Daoy (cell line): ENCODE measurements at regions not wholly inside any gene's neighbourhood (a gene's known extent, or its start where the extent isn't known, plus 50 kb on each side); places are given as distances from the start of the nearest gene placed in this dataset.
A peak's percentile ranks its signal among the peaks of the same experiment; 100 is the strongest.

Experiments
- DNase-seq: peaks from one replicate; pipeline ENCODE4 v3.0.0-alpha.2; 2015; ENCODE audit warnings: low read depth

DNA sequence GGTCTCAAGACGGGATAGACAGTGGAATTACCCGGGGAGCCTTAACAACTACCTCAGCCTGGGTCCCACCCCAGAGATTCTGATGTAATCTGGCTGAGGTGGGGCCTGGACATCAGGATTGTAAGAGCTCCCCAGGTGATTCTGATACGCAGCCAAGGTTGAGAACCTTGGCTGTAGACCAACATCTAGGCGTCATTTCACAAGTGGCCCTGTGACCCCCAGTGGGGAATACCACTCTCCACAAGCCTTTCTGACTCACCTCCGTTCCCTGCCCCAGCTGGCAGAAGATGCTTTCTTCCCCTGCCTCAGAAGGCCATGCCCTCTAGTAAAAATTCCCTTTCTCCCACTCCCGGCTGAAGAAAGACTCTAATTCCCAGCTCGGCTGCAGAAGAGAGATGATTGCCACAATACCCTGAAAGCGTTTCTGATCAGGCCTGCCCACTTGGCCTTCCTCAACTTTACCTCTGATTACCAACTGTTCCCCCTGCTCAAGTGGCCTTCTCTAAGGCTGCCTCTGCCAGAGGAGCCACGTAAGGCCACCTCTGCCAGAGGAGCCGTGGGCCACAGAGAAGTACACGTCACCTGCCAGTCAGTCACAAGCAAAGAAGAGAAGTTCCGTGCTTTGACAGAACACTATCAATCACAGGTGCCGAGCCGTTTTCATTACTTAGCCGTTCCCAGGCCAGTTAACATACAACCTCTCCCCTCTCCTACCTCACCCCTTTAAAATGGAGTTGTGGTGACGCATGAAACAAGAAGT, 116.8 kb upstream of the PKDCC start:
- DNase-seq = peak; percentile 89

DNA sequence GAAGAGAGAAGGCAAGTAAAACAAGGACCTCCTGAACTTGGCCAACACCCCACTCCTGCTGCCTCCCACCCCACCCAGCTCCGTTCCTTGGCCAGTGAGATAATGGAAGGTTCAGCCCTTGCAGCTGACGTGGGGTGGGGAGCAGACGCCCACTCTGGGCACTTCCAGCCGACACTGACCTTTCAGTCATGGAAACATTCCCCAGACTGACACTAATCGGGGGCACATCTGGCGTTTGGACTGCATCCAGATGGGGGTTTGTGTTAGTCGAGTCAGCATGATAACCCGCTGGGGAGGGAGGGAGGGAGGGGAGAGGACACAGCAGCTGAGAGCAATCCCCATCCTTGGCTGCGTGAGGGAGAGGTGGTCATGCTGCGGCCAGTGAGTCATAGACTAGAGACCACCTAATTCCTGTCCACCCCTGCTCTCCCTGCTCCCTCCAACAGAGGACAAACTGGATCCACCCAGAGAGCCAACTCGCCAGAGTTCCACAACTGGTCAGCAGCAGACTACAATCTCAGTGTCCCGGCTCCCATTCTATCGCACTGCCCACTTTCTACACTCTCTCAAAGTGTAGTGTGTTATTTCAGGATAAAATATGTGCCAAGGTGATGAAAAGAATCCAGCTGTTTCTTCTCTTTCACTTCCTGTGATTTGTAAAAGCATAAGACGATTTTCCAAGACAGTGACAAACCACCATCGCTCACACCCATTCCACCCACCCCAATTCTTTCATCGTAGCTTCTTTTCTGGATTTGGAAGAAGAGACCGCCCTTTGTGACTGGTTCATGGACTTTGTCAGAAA, 115.4 kb upstream of the PKDCC start:
- DNase-seq = peak; percentile 76

DNA sequence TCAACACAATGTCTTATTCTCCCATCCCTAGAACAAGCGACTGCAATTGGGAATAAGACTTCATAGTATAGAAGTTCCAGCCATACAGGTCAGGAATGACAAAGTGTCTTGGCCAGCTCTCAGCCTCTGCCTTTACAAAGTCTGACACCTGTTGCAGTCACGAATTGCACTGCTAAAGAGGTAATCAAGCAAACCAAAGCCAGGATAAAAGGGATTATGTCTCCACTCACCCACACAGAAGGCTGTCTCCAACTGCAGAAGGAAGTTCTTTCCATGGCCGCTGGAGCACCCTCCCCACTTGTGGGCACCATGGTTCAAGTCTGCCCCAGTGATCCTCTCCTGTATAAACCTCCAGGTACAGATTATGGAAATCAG, 114.8 kb upstream of the PKDCC start:
- DNase-seq = peak; percentile 27

DNA sequence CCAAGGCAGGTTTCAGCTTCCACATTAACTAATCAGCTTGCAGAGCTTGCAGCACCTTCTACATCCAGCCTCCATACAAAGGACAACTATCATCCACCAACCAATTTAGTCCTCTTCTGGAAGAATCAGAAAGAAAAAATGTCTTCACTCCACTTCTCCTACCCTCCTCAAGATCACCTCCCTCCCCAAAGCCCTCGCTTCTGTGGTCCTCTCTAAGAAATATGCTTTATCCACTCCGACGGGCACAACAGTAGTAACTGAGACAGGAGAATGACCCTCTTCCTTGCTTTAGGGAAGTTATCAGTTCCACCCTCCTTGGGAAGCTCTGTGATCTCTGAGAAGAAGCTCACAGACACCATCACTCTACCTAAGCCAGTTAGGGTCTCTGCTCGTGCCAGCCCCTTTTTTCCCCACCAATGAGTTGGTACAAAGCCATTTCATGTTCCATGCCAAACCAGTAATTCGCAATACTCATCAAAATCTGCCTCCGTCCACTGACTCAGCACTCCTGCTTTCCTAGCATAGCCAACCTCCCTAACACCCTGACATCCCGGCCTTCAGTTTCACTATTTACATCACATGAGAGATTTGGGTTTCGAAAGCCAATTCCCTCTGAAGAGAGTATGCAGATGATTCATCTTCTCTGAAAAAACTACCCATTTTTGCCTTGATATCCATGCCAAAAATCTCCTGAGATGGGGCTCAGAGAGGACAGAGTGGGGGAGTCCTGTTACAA, 114.1 kb upstream of the PKDCC start:
- peak; percentile 81 for DNase-seq

DNA sequence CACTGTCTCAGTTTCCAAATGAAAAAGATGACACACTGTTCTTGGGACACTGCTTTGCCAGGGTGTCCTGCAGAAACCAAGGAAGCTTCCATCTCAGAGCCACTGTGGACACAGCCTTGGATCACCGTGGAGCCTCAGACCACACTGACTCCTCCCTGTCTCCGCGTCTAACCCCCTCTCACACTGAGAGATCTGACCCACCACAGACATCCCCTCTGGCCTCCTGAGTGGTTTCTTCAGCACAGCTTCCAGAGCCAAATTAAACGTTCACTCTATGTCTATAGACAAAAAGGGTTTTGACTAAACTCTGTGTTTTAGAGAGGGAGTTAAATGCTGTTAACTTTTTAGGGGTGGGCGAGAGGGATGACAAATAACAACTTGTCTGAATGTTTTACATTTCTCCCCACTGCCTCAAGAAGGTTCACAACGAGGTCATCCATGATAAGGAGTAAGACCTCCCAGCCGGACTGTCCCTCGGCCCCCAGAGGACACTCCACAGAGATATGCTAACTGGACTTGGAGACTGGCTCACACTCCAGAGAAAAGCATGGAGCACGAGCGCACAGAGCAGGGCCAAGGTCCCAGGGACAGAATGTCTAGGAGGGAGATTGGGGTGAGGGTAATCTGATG, 113.4 kb upstream of the PKDCC start:
- DNase-seq = peak; percentile 40

DNA sequence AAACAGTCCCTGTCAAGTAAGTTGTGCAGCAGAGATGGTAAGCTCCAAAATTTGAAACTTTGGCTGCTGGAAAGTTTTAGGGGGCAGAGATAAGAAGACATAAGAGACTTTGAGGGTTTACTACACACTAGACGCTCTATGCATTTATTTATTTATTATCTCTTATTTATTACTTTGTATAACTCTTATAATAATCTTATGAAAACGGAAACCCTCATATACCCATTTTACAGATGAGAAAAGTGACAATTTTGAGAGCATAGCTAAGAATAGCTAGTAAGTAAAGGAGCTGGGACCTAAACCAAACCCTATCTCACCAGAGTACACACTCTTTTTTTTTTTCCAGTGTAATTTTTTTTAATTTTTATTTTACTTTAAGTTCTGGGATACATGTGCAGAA, 112.8 kb upstream of the PKDCC start:
- DNase-seq = no peak

DNA sequence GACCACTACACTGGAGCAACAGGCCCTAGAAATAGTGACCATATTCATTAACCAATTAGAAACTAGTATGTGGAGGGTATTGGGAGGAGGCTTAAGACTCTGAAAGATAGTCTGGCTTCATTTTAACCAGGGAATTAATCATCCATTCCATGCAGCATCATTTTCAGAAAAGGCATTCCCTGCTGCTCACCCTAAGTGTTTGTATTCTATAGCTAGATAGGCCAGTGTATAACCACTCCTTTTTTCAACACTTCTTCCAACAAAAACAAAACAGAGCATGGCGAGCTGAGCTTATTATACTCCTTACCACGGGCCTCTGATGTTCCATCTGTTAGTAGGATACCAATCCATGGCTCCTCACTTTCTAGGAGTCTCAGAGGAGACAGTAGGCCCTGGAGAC, 112.0 kb upstream of the PKDCC start:
- no peak for DNase-seq

DNA sequence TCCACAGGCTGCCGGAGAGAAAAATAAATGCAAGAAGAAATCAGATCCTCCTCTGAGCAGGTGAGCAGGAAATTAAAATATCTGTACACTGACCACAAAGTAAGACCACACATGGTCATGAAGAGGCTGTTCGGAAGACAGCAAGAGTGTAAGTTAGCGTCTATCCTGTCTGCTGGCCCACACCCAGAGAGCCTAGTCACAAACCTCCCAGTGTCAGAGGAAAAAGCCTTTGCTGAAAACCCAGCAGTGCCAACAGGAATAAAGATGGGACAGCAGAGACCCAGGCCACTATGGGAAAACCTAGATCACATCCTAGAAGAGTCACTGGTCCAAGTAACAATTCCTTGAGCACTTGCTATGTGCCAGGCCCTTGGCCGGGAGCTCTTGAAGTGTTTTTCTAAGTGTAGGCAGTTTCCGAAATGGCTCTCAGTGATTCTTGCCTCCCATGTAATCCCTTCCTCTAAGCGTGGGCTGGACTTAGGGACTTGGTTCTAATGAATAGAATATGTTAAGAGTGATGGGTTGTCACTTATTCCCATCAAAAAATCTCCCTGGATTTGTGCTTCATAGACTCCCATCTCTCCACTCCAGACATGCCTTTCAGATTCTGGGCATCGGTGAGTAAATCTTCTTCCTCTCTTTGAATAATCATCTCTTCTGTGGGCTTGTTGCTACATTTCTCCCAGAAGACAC, 110.9 kb upstream of the PKDCC start:
- DNase-seq = no peak

DNA sequence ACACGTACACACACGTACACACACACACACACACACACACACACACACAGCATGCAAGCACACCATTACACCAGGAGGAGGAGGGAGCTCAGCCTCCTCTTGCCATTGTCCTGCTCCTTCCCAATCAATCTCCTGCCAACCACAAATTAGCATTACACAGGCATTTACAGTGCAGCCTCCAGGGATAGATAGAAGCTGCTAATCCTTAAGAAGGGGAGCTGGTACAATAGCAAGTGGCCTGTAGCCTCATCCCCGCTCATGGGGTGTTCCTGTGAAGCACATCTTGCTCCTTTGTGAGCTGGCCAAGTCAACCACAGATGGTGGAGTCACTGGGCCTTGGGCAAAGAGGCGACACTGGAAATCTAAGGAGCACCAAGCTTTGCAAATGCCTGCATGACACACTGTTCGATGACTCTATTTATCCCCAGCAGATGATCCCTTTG, 110.3 kb upstream of the PKDCC start:
- DNase-seq = peak; percentile 25

DNA sequence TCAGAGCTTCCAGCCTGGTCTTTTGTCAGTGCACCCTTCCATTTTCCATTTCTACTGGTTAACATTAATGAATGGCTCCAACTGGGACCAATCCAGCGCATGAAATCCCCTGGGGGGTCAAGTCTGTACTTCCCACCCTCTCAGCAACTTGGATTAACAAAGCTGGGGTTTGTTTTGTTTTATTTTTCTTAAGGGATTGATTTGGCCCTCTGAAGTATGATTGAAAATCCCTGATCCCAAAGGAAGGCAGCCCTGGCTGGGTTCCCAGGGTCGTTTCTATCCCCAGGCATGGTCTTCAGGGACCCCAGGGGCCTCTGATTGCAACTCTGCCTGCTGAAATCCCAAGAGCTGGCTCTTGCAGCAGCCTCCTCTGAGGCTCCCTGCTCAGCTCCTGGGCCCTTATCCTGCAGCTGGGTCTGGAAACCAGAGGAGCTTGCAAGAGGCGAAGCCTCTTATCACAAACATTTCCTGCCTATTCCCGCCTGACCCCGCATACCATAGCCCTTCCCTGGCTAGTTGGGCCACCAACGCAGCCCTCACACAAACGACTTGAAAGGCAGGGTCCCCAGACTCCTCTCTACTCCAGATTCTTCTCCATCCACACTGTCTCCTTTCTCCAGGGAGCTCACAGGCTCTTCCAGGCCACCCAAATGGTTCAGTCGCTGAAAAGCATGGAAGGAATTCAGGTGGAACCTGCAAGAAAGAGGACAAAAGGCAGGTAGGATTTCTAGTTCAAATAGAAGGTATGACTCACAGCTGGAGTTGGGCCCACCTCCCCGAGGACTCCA, 109.7 kb upstream of the PKDCC start:
- DNase-seq = no peak

DNA sequence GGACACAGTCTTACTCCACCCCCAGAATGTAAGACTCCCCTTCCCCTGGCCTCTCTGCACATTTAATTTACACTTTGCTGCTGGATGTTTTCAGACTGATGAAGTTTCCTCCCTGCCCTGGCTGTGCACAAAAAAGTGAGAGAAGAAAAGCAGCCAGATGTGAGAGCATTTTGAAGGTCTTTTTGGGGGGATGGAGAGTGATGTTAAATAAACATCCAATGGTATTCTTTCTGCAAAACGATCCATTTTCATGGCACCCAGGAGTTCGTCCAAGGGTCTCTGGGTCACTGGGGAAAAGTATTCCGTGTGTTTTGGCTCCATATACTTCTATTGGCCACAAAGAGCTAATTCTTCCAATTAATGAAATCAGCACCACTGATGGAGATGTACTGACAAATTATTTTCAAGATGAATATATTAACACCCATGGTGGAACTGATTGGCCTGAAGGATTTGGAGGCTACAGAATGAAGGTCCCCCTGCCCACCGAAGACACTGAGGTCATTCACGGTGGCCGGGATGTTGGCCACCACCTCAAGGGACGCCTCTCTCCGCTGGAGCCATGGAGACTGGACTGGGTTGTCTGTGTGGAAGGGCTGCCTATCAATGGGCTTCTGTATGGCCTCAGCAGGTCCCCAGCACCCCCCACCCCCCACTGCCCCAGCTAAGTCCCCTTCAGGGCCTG, 107.6 kb upstream of the PKDCC start:
- no peak for DNase-seq

DNA sequence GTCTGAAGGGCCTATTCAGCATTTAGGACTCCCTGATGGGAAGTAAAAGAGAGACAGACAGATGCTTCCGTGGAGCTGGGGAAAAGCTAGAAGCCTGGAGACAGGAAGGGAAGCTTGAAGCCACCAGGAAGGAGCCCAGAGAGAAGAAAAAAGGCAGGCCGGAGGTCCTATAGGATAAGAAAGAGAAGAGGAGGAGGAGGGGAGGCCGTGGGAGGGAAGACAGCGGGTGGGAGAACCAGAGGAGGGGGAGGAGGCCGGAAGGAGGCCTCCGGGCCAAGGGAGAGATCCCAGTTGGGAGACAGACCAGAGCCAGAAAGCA, 107.1 kb upstream of the PKDCC start:
- DNase-seq = no peak

DNA sequence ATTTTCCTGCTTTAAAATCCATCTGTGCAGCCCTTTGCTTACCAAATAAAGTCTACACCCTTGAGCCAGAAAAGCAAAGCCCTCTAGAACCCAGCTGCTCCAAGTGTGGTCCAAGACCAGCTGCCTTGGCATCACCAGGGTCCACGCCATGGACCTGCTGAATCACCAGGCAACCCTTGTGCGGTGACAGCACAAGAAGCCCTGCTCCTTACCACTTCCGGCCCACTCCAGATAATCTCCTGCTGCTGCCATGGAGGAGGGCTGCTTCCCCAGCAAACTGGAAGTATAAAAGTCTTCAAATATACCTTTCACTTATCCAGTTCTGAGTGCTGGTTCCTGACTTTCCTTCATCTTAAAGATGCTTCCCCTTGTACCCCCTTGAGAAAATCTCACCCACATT, 106.0 kb upstream of the PKDCC start:
- DNase-seq = peak; percentile 88

DNA sequence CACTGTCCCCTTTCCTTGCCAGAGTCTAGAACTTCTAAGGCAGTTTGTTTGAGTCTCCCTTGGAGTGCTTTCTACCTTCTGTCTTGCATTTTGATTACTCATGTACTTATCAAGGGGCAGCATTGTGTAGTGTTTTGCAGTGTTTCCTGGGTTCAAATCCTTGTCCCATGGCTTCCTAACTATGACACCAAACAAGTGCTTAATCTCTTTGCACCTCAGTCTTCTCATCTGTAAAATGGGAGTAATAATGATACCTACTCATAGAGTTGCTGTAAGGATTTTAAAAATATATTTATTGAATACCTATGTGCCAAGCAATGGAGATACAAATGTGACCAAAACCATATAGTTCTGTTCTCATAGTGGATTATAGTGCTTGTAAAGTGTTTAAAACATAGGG, 105.5 kb upstream of the PKDCC start:
- no peak for DNase-seq

DNA sequence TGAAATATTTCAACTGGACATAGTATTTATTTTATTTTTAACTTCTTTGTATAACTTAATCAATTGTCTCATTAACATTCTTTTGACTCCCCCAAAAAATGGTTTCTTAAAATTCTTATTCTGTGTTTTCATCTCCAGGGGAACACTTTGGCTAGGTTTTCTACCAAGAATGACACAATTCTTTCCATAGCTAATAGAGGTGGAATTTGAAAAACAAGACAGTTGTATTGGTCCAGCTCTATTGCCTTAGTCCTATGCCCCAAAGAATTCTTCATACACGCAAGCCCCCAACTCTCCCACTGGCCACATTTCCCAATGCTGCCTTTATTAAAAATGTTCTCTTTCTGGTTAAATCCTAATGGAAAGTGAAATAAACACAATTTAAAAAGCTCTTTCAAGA, 104.7 kb upstream of the PKDCC start:
- no peak for DNase-seq

DNA sequence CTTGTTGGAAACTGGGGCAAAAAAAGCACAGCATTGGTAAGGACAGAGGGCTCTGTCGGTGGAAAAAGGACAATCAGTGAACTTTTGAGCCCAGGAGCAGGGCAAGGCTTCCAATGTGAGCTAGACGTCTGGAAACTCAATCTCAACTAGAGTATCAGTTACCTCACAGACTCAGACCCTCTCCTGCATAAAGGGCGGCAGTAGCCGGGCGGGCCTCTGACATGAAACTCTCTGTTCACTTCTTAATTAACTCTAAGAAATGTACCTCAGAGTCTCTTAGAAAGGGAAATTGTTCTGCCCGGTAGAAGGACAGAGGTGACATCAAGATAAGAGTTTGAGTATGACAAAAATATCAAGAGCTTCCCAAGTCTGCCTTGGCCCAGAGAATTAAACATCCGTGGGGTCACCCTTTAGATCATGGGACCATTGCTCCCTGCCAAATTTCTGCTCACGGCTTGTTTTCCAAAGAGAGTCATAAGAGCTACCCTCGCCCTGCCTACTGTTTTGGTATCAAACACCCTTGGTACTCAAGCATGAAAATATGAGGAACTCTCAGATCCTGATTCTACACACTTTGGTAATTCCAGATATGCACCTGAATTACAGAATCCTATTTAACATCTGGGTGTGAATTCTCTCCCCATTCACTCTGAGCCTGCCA, 103.5 kb upstream of the PKDCC start:
- DNase-seq = no peak

DNA sequence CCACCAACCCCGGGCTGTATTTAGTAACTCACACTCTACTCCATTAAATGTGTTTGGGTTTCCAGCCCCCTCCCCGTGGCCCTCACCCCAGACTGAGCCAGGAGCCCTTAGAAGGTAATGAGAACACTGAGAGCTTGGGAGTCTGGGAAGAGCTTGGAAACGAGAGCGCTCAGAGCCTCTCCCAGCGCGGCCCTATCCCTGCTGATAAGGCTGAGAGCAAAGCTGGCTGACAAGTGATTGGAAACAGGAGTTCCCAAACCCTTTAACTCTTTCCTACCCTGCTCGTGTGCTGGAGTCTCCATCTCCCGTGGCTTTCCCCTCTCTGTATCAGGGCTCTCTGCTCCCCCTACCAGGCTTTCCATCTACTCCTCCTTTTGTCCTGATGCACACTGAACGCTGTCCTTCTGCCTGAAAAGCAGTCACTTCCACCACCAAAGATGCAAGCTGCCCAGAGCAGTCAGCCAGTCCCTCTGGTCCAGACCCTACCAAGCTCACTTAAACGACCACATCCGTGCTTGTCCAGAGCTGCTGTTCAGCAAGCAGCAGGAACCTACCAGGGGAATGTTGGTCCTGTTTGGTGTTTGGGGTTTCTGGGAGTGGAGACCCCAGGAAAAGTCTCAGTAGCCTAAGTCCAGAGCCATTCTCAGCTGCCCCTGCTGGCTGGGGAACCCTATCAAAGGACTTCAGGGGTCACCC, 100.0 kb upstream of the PKDCC start:
- DNase-seq = no peak

DNA sequence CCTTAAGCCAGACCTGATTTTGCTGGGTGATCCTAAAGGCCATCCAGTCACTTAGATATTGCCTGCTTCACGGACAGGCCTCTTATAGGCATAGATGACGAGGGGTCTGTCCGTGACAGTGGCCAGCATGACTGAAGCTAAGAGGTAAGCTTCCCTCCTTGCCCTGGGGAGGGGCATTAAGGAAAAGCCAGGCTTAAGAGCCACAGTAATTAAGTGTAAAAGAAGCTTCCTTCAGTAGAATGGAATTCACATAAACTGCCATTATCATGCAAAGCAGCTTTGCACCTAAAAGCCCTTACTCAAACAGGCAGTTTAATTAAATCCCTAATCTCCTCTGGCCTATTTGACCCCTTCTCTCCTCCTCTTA, 99.4 kb upstream of the PKDCC start:
- no peak for DNase-seq
